T follicular helper cell (primary cell): ENCODE measurements at regions not wholly inside any gene's neighbourhood (a gene's known extent, or its start where the extent isn't known, plus 50 kb on each side); places are given as distances from the start of the nearest gene placed in this dataset.
"Not testable (repeated sequence)": the region's sequence is repeated elsewhere in the genome, so short reads cannot be mapped to it uniquely, and the experiment has no call there.

Source experiments
- DNase-seq: peaks from one replicate; pipeline ENCODE4 v3.0.0-alpha.2; 2020; ENCODE audit warnings: low read depth

GRCh38 chr1:30569384-30569783, 154.0 kb downstream of the MATN1 start:
- DNase-seq: no peak

- no peak for DNase-seq
Measured at GRCh38 chr1:30562559-30562958, 160.8 kb downstream of the MATN1 start.

GRCh38 chr1:30551603-30552002, 171.8 kb downstream of the MATN1 start:
- no peak for DNase-seq

GRCh38 chr1:30550365-30551220, 172.8 kb downstream of the MATN1 start:
- no peak for DNase-seq

GRCh38 chr1:30549872-30550271, 173.5 kb downstream of the MATN1 start:
- DNase-seq: not testable (repeated sequence)

GRCh38 chr1:30548294-30548693, 175.1 kb downstream of the MATN1 start:
- no peak for DNase-seq

GRCh38 chr1:30547326-30547725, 176.1 kb downstream of the MATN1 start:
- DNase-seq: not testable (repeated sequence)

GRCh38 chr1:30545365-30545764, 178.0 kb downstream of the MATN1 start:
- no peak for DNase-seq

GRCh38 chr1:30541721-30542485, 181.5 kb downstream of the MATN1 start:
- no peak for DNase-seq

- DNase-seq: no peak
Measured at GRCh38 chr1:30540611-30541192, 182.7 kb downstream of the MATN1 start.

GRCh38 chr1:30539884-30540283, 183.5 kb downstream of the MATN1 start:
- no peak for DNase-seq

GRCh38 chr1:30538993-30539867, 184.2 kb downstream of the MATN1 start:
- no peak for DNase-seq

GRCh38 chr1:30538226-30538992, 185.0 kb downstream of the MATN1 start:
- DNase-seq: no peak

GRCh38 chr1:30537279-30537678, 186.1 kb downstream of the MATN1 start:
- no peak for DNase-seq

GRCh38 chr1:30536530-30536929, 186.9 kb downstream of the MATN1 start:
- DNase-seq: no peak

GRCh38 chr1:30535595-30536325, 187.6 kb downstream of the MATN1 start:
- no peak for DNase-seq

GRCh38 chr1:30534551-30534940, 188.8 kb downstream of the MATN1 start:
- DNase-seq: no peak

GRCh38 chr1:30533796-30534550, 189.4 kb downstream of the MATN1 start:
- no peak for DNase-seq

GRCh38 chr1:30533141-30533540, 190.2 kb downstream of the MATN1 start:
- no peak for DNase-seq

GRCh38 chr1:30532621-30533020, 190.8 kb downstream of the MATN1 start:
- no peak for DNase-seq
